Fibroblast of skin of back (primary cell): ENCODE measurements at regions not wholly inside any gene's neighbourhood (a gene's known extent, or its start where the extent isn't known, plus 50 kb on each side); places are given as distances from the start of the nearest gene placed in this dataset.
"Not testable (repeated sequence)": the region's sequence is repeated elsewhere in the genome, so short reads cannot be mapped to it uniquely, and the experiment has no call there.

Experiments used
- DNase-seq: peaks from one replicate; pipeline ENCODE4 v3.0.0-alpha.2; 2013

DNA sequence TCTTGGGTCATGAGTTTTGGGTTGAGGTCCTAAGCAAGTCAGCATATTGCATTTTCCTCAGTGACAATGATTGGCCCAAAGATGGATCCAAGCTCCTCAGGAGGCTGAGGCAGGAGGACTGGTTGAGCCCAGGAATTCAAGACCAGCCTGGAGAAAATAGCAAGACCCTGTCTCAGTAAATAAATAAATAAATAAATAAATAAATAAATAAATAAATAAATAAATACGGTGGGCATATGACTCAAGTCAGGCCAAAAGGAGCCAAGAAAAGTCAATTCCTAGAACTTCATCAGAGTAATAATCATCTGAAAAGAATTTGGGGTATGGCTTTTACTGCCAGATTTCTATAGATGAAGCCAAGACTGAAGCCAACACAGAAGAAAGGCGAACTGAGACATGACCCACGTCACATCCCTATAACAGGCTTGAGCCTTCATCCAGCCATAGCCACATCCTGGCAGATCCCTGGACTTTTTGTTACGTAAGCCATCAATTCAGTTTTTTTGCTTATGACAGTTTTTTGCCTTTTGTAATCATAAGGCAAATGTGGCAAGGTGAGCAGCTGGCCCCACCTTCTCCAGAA, 88.5 kb upstream of the NFASC start:
- DNase-seq = peak; percentile 13

GRCh38 chr1:204785023-204785422, 85.6 kb upstream of the NFASC start:
- DNase-seq = not testable (repeated sequence)

DNA sequence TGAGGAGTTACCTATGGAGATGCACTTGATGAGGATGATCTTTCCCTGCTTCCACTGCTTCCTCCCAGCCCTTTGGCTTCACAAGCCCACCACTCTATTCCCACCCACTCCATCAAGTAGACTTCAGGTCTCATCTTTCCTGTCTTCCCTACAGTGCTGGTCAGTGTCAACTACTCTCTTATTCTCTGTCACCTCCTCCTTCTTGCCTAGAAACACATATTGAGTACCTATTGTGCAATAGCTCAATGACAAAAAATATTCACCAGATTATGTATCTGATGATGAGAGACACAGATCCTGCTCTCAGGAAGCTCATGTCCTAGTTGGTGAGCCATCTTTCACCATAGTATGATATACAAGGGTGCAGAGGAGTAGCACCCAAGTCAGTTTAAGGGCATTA, 82.2 kb upstream of the NFASC start:
- DNase-seq = no peak

DNA sequence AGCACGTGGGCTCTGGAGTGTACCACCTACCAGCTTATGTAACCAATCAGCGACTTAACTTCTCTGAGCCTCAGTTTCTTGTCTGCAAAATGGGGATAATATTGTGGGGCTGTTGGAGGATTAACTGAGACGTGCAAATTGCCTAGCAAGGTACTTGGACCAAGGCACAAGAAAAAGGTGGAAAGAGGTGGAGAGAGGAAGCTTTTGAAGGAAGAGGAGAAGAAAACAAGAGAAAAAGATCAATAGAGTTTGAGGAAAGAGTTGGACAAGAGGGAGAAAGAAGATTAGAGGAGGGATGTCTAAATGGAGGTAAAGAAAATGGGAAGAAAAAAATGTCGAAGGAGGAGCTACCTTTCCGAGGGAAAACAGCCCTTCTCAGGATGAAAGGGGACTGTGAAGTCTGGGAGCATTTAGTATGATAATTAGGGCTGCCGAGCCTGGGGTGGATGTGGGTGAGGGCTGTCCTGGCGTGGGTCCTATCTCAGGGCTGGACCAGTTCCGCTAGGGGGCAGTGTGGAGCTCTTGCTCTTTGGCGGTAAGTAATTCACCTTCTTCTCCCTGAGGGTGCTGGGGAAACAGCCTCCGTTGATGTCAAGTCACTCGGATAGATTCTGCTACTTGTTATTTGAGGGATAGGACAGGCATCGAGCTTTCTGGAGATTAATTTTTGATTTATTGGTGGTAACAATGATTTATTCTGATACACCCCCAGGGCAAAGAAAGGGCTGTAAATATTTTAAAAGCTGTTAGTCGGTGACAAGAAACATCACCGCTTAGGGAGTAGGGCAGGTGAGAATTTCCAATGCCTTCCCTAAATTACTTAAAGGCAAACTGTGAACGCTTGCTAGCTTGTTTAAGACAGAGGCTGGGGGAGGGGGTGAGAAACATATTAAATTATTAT, 79.0 kb upstream of the NFASC start:
- DNase-seq = peak; percentile 30

GRCh38 chr1:204792354-204792692, 78.3 kb upstream of the NFASC start:
- no peak for DNase-seq

DNA sequence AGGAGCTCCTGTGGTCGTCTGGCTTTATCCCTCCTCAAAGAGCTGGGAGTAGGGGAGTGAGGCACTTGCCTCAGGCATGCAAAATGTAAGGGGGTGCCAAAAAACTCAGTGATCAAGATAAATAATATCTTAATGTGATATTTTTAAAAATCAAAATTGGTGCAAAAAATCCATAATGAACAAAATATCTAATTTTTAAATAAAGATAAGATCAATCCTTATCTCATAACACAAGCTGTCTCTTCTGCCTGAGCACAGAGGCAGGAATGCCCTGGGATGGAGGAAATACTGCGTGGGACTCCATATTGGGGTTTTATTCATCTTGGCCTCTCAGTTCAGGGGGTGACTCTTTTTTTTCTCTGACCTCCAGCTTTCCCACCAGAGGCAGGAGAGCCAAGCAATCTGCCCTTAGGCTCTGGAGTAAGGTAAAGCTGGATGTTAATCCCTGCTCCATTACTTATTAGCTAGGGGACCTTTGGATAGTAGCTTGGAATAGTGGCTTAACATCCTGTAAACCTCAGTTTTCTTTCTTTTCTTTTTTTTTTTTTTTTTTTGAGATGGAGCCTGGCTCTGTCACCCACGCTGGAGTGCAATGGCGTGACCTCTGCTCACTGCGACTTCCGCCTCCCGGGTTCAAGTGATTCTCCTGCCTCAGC, 77.3 kb upstream of the NFASC start:
- DNase-seq = no peak

DNA sequence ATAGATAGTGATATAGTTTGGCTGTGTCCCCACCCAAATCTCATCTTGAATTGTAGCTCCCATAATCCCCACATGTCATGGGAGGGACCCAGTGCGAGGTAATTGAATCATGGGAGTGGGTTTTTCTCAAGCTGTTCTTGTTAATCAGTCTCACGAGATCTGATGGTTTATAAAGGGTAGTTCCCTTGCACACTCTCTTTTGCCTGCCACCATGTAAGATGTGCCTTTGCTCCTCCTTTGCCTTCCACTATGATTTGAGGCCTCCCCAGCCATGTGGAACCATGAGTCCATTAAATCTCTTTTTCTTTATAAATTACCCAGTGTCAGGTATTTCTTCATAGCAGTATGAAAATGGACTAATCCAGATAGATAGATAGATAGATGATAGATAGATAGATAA, 73.8 kb upstream of the NFASC start:
- DNase-seq = not testable (repeated sequence)

- DNase-seq = no peak
Observed at GRCh38 chr1:204797401-204797800, 73.3 kb upstream of the NFASC start.

DNA sequence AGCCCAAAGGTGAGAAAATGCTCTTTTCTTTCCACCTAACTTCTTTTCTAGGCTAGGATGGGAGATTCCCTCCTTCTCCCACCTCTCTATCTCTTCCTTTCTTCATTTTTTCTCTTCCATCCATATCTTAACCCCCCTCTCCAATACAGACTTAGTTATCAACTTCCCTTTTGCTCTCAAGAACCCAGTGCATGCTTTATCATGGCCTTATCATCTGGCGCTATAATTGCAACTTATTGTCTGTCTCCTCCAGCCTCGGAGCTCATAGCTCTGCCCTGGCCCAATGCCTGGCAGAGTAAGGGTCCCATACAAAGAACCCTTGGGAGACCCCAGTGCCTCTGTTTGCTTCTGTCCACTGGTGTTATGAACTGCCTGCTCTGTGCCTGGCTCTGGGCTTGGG, 71.0 kb upstream of the NFASC start:
- DNase-seq = no peak

DNA sequence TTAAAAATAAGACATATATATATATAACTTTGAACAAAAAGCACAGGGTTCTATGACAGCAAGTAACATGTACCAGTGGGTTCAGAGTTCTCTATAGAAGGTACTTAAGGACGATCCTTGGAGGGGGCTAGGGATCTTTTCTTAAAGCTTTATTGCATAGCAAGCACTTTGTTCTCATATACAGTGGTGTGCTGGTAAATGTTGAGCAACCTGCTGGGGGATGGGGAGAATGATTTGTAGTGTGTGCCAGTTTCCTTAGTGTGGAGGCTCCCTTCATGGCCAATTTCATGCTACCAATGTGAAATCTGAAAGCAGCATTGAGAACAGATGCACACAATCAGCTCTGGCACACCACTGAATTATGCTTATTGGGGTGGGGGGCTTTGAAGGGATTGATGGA, 69.5 kb upstream of the NFASC start:
- no peak for DNase-seq

GRCh38 chr1:204802401-204803175, 68.1 kb upstream of the NFASC start:
- DNase-seq = no peak

- DNase-seq = no peak
Observed at GRCh38 chr1:204803607-204804006, 67.1 kb upstream of the NFASC start.

DNA sequence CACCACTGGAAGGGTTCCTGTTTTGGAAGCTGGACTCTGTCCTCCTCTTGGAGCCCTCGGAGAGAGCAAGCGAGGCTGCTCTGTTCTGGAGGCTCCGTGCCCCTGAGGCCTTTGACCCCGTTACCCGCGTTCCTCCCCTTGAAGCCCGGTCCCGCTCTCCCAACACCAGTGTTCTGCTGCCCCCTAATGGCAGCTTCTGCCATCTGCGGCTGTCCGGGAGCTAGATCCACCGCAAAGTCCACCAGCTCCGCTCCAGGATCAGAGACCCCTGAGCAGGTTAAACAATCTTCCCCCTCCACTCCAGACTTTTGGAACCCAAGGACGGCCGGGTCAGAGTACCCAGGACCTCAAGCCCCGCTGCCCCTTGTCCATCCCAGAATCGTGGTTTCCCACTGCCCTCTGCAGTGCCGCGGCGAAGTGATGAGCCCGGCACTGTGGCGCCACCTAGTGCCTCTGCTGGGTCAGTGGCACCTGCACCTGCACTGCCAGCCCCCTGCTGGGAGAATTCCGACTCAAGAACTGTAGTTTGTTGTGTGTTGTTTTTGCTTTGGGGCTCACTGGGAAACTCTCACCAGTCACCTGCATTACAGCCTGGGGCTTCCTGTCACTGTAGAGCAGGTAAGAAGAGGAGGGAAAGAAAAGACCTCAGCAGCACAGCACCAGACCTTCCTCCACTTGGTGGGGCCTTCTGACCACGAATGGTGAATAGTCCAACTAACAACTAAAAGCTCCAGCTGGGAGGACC, 63.5 kb upstream of the NFASC start:
- peak; percentile 71 for DNase-seq

DNA sequence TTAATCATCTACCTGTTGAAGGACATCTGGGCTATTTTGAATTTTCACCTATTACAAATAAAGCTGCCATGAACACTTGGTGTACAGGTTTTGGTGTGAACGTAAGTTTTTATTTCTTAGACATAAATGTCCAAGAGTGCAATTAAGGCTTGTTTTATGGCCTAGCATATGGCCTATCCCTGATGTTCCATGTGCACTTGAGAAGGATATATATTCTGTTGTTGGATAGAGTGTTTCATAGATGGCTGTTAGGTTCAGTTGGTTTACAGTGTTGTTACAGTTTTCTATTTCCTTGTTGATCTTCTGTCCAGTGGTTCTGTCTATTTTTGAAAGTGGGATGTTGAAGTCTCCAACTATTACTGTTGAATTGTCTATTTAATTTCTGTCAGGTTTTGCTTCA, 61.2 kb upstream of the NFASC start:
- DNase-seq = no peak

- DNase-seq = no peak
Observed at GRCh38 chr1:204812842-204813241, 57.8 kb upstream of the NFASC start.

DNA sequence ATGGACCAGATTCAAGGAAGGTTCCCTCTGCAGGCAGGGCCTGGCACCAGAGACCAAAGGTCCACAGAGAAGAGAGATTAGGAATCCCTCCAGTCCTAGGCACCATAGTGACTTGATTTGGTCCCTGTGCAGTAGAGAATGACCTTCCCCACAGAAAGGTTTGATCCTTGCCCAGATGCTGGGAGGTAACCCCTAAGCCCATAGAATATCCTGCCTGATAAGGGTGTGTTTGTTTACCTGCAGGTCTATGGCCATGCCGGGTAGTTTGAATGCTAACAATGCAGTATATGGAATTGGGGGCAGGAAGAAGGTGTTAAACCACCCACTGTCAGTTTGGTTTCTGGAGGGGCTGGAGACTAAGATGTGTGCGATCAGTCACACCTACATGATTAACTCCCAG, 57.1 kb upstream of the NFASC start:
- DNase-seq = no peak

- no peak for DNase-seq
Observed at GRCh38 chr1:204814166-204814884, 56.3 kb upstream of the NFASC start.

DNA sequence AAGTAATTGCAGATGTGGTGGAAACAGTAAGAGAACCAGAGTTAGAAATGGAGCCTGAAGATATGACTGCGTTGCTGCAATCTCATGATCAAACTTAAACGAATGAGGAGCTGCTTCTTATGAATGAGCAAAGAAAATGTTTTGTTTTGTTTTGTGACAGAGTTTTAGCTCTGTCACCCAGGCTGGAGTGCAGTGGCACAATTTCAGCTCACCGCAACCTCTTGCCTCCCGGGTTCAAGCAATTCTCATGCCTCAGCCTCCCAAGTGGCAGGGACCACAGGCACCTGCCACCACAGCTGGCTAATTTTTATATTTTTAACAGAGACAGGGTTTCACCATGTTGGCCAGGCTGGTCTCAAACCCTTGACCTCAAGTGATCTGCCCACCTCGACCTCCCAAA, 53.3 kb upstream of the NFASC start:
- no peak for DNase-seq

- DNase-seq = no peak
Observed at GRCh38 chr1:204818998-204819397, 51.7 kb upstream of the NFASC start.

- DNase-seq = no peak
Observed at GRCh38 chr1:204819495-204819894, 51.2 kb upstream of the NFASC start.
